Upper lobe of left lung (tissue), 4 donors: ENCODE measurements at regions not wholly inside any gene's neighbourhood (a gene's known extent, or its start where the extent isn't known, plus 50 kb on each side); places are given as distances from the start of the nearest gene placed in this dataset.

Experiments used
- CTCF ChIP-seq, 6 experiments: fragments of 450-650 bp in 4 of 6; fragments of 200-600 bp in 2 of 6; sonication (generic) in 2 of 6; IDR thresholded peaks; one replicate each; pipeline ENCODE4 v1.5.1; 2016 to 2019; ENCODE audit warnings: antibody characterized with exemption in 6 of 6
- EP300 ChIP-seq, 4 donors: sonication (generic); formaldehyde crosslinking; IDR thresholded peaks; one replicate each; pipeline ENCODE4 v1.5.1; 2017; ENCODE audit warnings: antibody characterized with exemption in 4 of 4, control low read depth in 2 of 4
- POLR2A ChIP-seq, 4 donors: fragments of 450-650 bp; IDR thresholded peaks; one replicate each; pipeline ENCODE4 v1.5.1; 2016 to 2017; ENCODE audit warnings: antibody characterized with exemption in 4 of 4, mild to moderate bottlenecking in 2 of 4
- POLR2AphosphoS5 ChIP-seq, 2 donors: sonication (generic); formaldehyde crosslinking; IDR thresholded peaks; one replicate each; pipeline ENCODE4 v1.5.1; 2017; ENCODE audit warnings: antibody characterized with exemption in 2 of 2

- no peak for TF ChIP-seq POLR2A (IDR thresholded peaks at IDR 0.05)
- TF ChIP-seq CTCF (IDR thresholded peaks at IDR 0.05) = no peak
- TF ChIP-seq EP300 (IDR thresholded peaks at IDR 0.05) = no peak
- TF ChIP-seq POLR2AphosphoS5 (IDR thresholded peaks at IDR 0.05) = no peak
Observed at GRCh38 chr16:16871196-16871595, 492.3 kb downstream of the NPIPA7 start.
